HK-2 (cell line): ENCODE measurements at regions not wholly inside any gene's neighbourhood (a gene's known extent, or its start where the extent isn't known, plus 50 kb on each side); places are given as distances from the start of the nearest gene placed in this dataset.
"Not testable (repeated sequence)": the region's sequence is repeated elsewhere in the genome, so short reads cannot be mapped to it uniquely, and the experiment has no call there.

Experiments
- DNase-seq: peaks from one replicate; pipeline ENCODE4 v3.0.0-alpha.2; 2018; ENCODE audit not compliant: unreplicated experiment

GRCh38 chr4:24368801-24369200 is 215.6 kb downstream of the DHX15 start:
- no peak for DNase-seq

- DNase-seq, result no peak
These were observed 219.5 kb downstream of the DHX15 start for GRCh38 chr4:24364852-24365251.

GRCh38 chr4:24364249-24364648 is 220.1 kb downstream of the DHX15 start:
- no peak for DNase-seq

- no peak for DNase-seq
These were observed 220.6 kb downstream of the DHX15 start for GRCh38 chr4:24363751-24364150.

- DNase-seq, result no peak
These were observed 232.2 kb downstream of the DHX15 start for GRCh38 chr4:24352112-24352511.

- not testable (repeated sequence) for DNase-seq
These were observed 235.0 kb downstream of the DHX15 start for GRCh38 chr4:24349168-24349996.

GRCh38 chr4:24339260-24339659 is 245.1 kb downstream of the DHX15 start:
- no peak for DNase-seq

- no peak for DNase-seq
These were observed 246.7 kb downstream of the DHX15 start for GRCh38 chr4:24337451-24338190.

- no peak for DNase-seq
These were observed 248.7 kb downstream of the DHX15 start for GRCh38 chr4:24335616-24336015.

- no peak for DNase-seq
These were observed 249.4 kb downstream of the DHX15 start for GRCh38 chr4:24334906-24335305.

GRCh38 chr4:24330573-24330972 is 253.8 kb downstream of the DHX15 start:
- DNase-seq, result no peak

GRCh38 chr4:24330172-24330571 is 254.2 kb downstream of the DHX15 start:
- DNase-seq, result no peak

GRCh38 chr4:24328711-24329110 is 255.6 kb downstream of the DHX15 start:
- DNase-seq, result no peak

- DNase-seq, result no peak
These were observed 256.0 kb downstream of the DHX15 start for GRCh38 chr4:24328310-24328709.

- DNase-seq, result no peak
These were observed 261.4 kb downstream of the DHX15 start for GRCh38 chr4:24322995-24323394.

- no peak for DNase-seq
These were observed 261.8 kb downstream of the DHX15 start for GRCh38 chr4:24322511-24322910.

GRCh38 chr4:24321616-24322015 is 262.7 kb downstream of the DHX15 start:
- DNase-seq, result no peak

- DNase-seq, result no peak
These were observed 263.2 kb downstream of the DHX15 start for GRCh38 chr4:24321131-24321530.

GRCh38 chr4:24319387-24319786 is 265.0 kb downstream of the DHX15 start:
- DNase-seq, result no peak

- DNase-seq, result no peak
These were observed 269.3 kb downstream of the DHX15 start for GRCh38 chr4:24315056-24315455.

- DNase-seq, result no peak
These were observed 272.0 kb downstream of the DHX15 start for GRCh38 chr4:24312261-24312913.

GRCh38 chr4:24303926-24304325 is 280.4 kb downstream of the DHX15 start:
- DNase-seq, result no peak

- no peak for DNase-seq
These were observed 285.4 kb downstream of the DHX15 start for GRCh38 chr4:24298911-24299310.
